Esophagus squamous epithelium (tissue), 4 donors: ENCODE measurements at regions not wholly inside any gene's neighbourhood (a gene's known extent, or its start where the extent isn't known, plus 50 kb on each side); places are given as distances from the start of the nearest gene placed in this dataset.

ENCODE experiments used
- CTCF ChIP-seq, 6 experiments: fragments of 450-650 bp in 4 of 6; fragments of 200-600 bp in 2 of 6; sonication (generic) in 2 of 6; IDR thresholded peaks; one replicate each; pipeline ENCODE4 v1.5.1; 2016 to 2019; ENCODE audit warnings: antibody characterized with exemption in 6 of 6, mild to moderate bottlenecking in 4 of 6, moderate library complexity in 4 of 6
- POLR2A ChIP-seq, 4 donors: fragments of 450-650 bp; IDR thresholded peaks; one replicate each; pipeline ENCODE4 v1.6.1; 2017; ENCODE audit warnings: antibody characterized with exemption in 4 of 4, mild to moderate bottlenecking in 4 of 4, moderate library complexity in 3 of 4

DNA sequence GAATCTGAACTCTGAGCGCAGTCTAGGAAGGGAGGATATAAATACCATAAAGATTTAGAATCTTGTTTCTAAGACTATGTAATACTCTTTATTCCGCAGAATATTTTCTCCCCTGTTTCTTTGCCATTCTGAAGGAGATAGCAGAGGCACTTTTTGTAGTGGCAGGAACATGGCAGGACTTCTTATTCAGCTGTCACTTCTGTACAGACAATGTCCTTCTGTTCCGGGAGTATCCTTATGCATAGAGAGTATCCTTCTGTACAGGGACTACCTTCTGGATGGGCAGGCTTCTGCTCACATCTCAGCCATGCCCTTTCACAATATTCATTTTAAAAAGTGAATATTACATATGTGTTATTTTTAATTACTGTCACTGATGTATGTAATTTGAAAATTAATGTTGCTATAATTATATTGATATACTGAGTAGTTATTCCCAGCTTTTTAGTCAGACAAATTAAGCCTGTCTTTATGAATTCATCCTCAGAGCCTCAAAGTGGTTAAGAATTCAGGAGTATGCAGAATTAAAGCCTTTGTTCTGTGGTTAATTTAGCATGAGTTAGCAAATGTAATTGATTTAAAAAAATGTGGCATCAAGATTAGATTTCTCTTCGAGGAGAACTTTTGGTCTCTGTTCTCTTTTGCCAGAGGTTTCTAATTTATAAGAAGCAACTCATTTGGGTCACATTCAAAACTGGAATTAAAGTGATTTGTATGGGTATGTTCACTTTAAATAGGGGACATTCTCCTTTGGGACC lies 174.4 kb downstream of the FHIP1A start:
- TF ChIP-seq CTCF (IDR thresholded peaks at IDR 0.05) = no peak
- no peak for TF ChIP-seq POLR2A (IDR thresholded peaks at IDR 0.05)
